T-helper 2 cell treated with Interferon-gamma antibody and Interleukin-4, amounts not matched to agents 5 μg/mL and 100 μg/mL, for 36 hours (primary cell): ENCODE measurements at regions not wholly inside any gene's neighbourhood (a gene's known extent, or its start where the extent isn't known, plus 50 kb on each side); places are given as distances from the start of the nearest gene placed in this dataset.

Source experiments
- DNase-seq: peaks from one replicate; pipeline ENCODE4 v3.0.0; 2021; ENCODE audit warnings: low spot score
- H3K27ac Mint-ChIP-seq: one replicate; pipeline ENCODE4 v1.8.0; 2021; ENCODE audit warnings: mild to moderate bottlenecking, mixed read lengths
- H3K27me3 Mint-ChIP-seq: one replicate; pipeline ENCODE4 v1.8.0; 2021; ENCODE audit warnings: low read depth, mixed read lengths
- H3K36me3 Mint-ChIP-seq: one replicate; pipeline ENCODE4 v1.8.0; 2021; ENCODE audit warnings: low read depth, mixed read lengths
- H3K4me1 Mint-ChIP-seq: one replicate; pipeline ENCODE4 v1.8.0; 2021; ENCODE audit warnings: low read depth, mixed read lengths
- H3K4me3 Mint-ChIP-seq: one replicate; pipeline ENCODE4 v1.8.0; 2022; ENCODE audit warnings: mild to moderate bottlenecking, moderate library complexity, mixed read lengths
- H3K9me3 Mint-ChIP-seq: one replicate; pipeline ENCODE4 v1.8.0; 2021; ENCODE audit warnings: mixed read lengths

- Mint-ChIP-seq H3K36me3 (no peaks in the 10 kb centered on the region), H3K4me1 (no peaks in the 10 kb centered on the region), H3K4me3 (no peak overlapping the region), H3K9me3 (peaks cover 19% of the 10 kb centered on the region), H3K27ac (no peak overlapping the region), H3K27me3 (no peaks in the 10 kb centered on the region)
- DNase-seq: no peak
These were observed 836.1 kb downstream of the GALC start for GRCh38 chr14:87156878-87157277.

GRCh38 chr14:87155856-87156488 is 837.0 kb downstream of the GALC start:
- no peak overlapping the region for H3K4me3 Mint-ChIP-seq
- H3K36me3 Mint-ChIP-seq: no peaks in the 10 kb centered on the region
- no peak for DNase-seq
- no peaks in the 10 kb centered on the region for H3K4me1 Mint-ChIP-seq
- H3K27ac Mint-ChIP-seq: no peak overlapping the region
- no peaks in the 10 kb centered on the region for H3K27me3 Mint-ChIP-seq
- peaks cover 16% of the 10 kb centered on the region for H3K9me3 Mint-ChIP-seq

GRCh38 chr14:87153901-87154300 is 839.1 kb downstream of the GALC start:
- Mint-ChIP-seq H3K27me3 (no peaks in the 10 kb centered on the region), H3K4me1 (no peaks in the 10 kb centered on the region), H3K36me3 (no peaks in the 10 kb centered on the region), H3K4me3 (no peak overlapping the region), H3K27ac (no peak overlapping the region), H3K9me3 (peaks cover 21% of the 10 kb centered on the region)
- DNase-seq: no peak

- Mint-ChIP-seq H3K27me3 (no peaks in the 10 kb centered on the region), H3K36me3 (no peaks in the 10 kb centered on the region), H3K4me1 (no peaks in the 10 kb centered on the region), H3K4me3 (no peak overlapping the region), H3K9me3 (peaks cover 19% of the 10 kb centered on the region), H3K27ac (no peak overlapping the region)
- no peak for DNase-seq
These were observed 839.6 kb downstream of the GALC start for GRCh38 chr14:87153391-87153790.

- Mint-ChIP-seq H3K27ac (no peak overlapping the region), H3K9me3 (peaks cover 19% of the 10 kb centered on the region), H3K4me1 (no peaks in the 10 kb centered on the region), H3K36me3 (no peaks in the 10 kb centered on the region), H3K27me3 (no peaks in the 10 kb centered on the region), H3K4me3 (no peak overlapping the region)
- no peak for DNase-seq
These were observed 840.3 kb downstream of the GALC start for GRCh38 chr14:87152693-87153092.

GRCh38 chr14:87149583-87150354 is 843.2 kb downstream of the GALC start:
- no peaks in the 10 kb centered on the region for H3K36me3 Mint-ChIP-seq
- no peak overlapping the region for H3K4me3 Mint-ChIP-seq
- peaks cover 24% of the 10 kb centered on the region for H3K9me3 Mint-ChIP-seq

GRCh38 chr14:87148655-87149054 is 844.3 kb downstream of the GALC start:
- H3K27ac Mint-ChIP-seq: no peak overlapping the region
- no peaks in the 10 kb centered on the region for H3K4me1 Mint-ChIP-seq
- no peaks in the 10 kb centered on the region for H3K36me3 Mint-ChIP-seq
- H3K27me3 Mint-ChIP-seq: no peaks in the 10 kb centered on the region
- no peak for DNase-seq
- H3K4me3 Mint-ChIP-seq: no peak overlapping the region
- peaks cover 24% of the 10 kb centered on the region for H3K9me3 Mint-ChIP-seq

More at GRCh38 chr14:87149583-87150354, 843.2 kb downstream of the GALC start:
- no peaks in the 10 kb centered on the region for H3K4me1 Mint-ChIP-seq
- H3K27ac Mint-ChIP-seq: no peak overlapping the region
- DNase-seq: no peak
- H3K27me3 Mint-ChIP-seq: no peaks in the 10 kb centered on the region

GRCh38 chr14:87142551-87143211 is 850.3 kb downstream of the GALC start:
- Mint-ChIP-seq H3K9me3 (peaks cover 27% of the 10 kb centered on the region), H3K27me3 (no peaks in the 10 kb centered on the region), H3K36me3 (no peaks in the 10 kb centered on the region), H3K4me3 (no peak overlapping the region), H3K4me1 (no peaks in the 10 kb centered on the region), H3K27ac (no peak overlapping the region)
- DNase-seq: no peak

- DNase-seq: no peak
- Mint-ChIP-seq H3K36me3 (no peaks in the 10 kb centered on the region), H3K4me3 (no peak overlapping the region), H3K27ac (no peak overlapping the region), H3K27me3 (no peaks in the 10 kb centered on the region), H3K4me1 (no peaks in the 10 kb centered on the region), H3K9me3 (peaks cover 27% of the 10 kb centered on the region)
These were observed 851.2 kb downstream of the GALC start for GRCh38 chr14:87141801-87142200.

- no peaks in the 10 kb centered on the region for H3K27me3 Mint-ChIP-seq
- H3K4me3 Mint-ChIP-seq: no peak overlapping the region
- no peaks in the 10 kb centered on the region for H3K4me1 Mint-ChIP-seq
- DNase-seq: no peak
- no peak overlapping the region for H3K27ac Mint-ChIP-seq
- no peaks in the 10 kb centered on the region for H3K36me3 Mint-ChIP-seq
- H3K9me3 Mint-ChIP-seq: peaks cover 31% of the 10 kb centered on the region
These were observed 853.7 kb downstream of the GALC start for GRCh38 chr14:87139299-87139698.

GRCh38 chr14:87133073-87133801 is 859.7 kb downstream of the GALC start:
- no peak overlapping the region for H3K27ac Mint-ChIP-seq
- no peaks in the 10 kb centered on the region for H3K36me3 Mint-ChIP-seq
- H3K27me3 Mint-ChIP-seq: no peaks in the 10 kb centered on the region
- H3K9me3 Mint-ChIP-seq: peaks cover 22% of the 10 kb centered on the region
- no peak overlapping the region for H3K4me3 Mint-ChIP-seq
- H3K4me1 Mint-ChIP-seq: no peaks in the 10 kb centered on the region
- no peak for DNase-seq

GRCh38 chr14:87131879-87132278 is 861.1 kb downstream of the GALC start:
- no peak overlapping the region for H3K4me3 Mint-ChIP-seq
- no peaks in the 10 kb centered on the region for H3K4me1 Mint-ChIP-seq

GRCh38 chr14:87122166-87122565 is 870.8 kb downstream of the GALC start:
- DNase-seq: no peak
- Mint-ChIP-seq H3K36me3 (no peaks in the 10 kb centered on the region), H3K4me1 (no peaks in the 10 kb centered on the region), H3K27ac (no peak overlapping the region), H3K9me3 (peaks cover 8% of the 10 kb centered on the region), H3K27me3 (no peaks in the 10 kb centered on the region), H3K4me3 (no peak overlapping the region)

More at GRCh38 chr14:87131879-87132278, 861.1 kb downstream of the GALC start:
- Mint-ChIP-seq H3K9me3 (peaks cover 22% of the 10 kb centered on the region), H3K27ac (no peak overlapping the region), H3K36me3 (no peaks in the 10 kb centered on the region), H3K27me3 (no peaks in the 10 kb centered on the region)
- DNase-seq: no peak

- Mint-ChIP-seq H3K4me1 (no peaks in the 10 kb centered on the region), H3K9me3 (peaks cover 8% of the 10 kb centered on the region), H3K27ac (no peak overlapping the region), H3K4me3 (no peak overlapping the region), H3K36me3 (no peaks in the 10 kb centered on the region), H3K27me3 (no peaks in the 10 kb centered on the region)
- DNase-seq: no peak
These were observed 871.3 kb downstream of the GALC start for GRCh38 chr14:87121716-87122115.
